Prostate gland (tissue), 2 donors: ENCODE measurements at regions not wholly inside any gene's neighbourhood (a gene's known extent, or its start where the extent isn't known, plus 50 kb on each side); places are given as distances from the start of the nearest gene placed in this dataset.

Source experiments
- CTCF ChIP-seq, 4 experiments: fragments of 200-600 bp in 2 of 4; fragments of 450-650 bp in 2 of 4; sonication (generic) in 2 of 4; IDR thresholded peaks; 1 replicate in 3 of 4; 2 replicates in 1 of 4; pipeline ENCODE4 v1.5.1; 2016 to 2019; ENCODE audit warnings: antibody characterized with exemption in 4 of 4, mild to moderate bottlenecking in 2 of 4, moderate library complexity in 2 of 4
- POLR2AphosphoS5 ChIP-seq: sonication (generic); formaldehyde crosslinking; IDR thresholded peaks from one replicate; pipeline ENCODE4 v1.6.1; 2017; ENCODE audit warnings: antibody characterized with exemption

- no peak for TF ChIP-seq CTCF (IDR thresholded peaks at IDR 0.05)
- no peak for TF ChIP-seq POLR2AphosphoS5
These were observed 567.8 kb downstream of the TRIML1 start for GRCh38 chr4:188707036-188707435.
